GM12864 (cell line): ENCODE measurements at regions not wholly inside any gene's neighbourhood (a gene's known extent, or its start where the extent isn't known, plus 50 kb on each side); places are given as distances from the start of the nearest gene placed in this dataset.

Experiments used
- DNase-seq: peaks from one replicate; pipeline ENCODE4 v3.0.0-alpha.2; 2011; ENCODE audit warnings: low read depth
- H3K4me3 ChIP-seq: 2 replicates; pipeline ENCODE4 v1.5.1; 2011; ENCODE audit warnings: mild to moderate bottlenecking, low read depth, low read length, control low read depth
- TF ChIP-seq, protein P1 (sequence below): IDR thresholded peaks from 2 replicates; pipeline ENCODE4 v1.5.1; 2011; ENCODE audit warnings: low read depth, mild to moderate bottlenecking, moderate library complexity, low read length, control low read depth, inconsistent platforms; ENCODE audit errors: missing control alignments

DNA sequence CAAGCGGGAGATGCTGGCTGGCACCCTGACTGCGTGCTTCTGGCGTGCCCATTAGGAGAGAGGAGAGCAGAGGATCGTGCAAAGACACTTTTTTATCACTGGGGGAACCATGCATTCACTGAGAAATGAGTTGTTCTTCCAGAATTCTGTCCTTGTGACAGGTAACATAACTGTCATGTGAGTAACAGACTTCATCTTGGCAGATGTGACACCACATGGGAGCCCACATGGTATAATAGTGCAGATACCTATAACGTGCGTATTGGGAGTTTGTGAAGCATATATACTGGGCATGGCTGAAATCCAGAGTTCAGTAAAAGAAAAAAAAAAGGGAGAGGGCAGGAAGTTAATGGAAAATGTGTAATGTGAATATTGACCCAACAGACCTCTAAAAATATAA, 159.6 kb upstream of the BACE2 start:
- TF ChIP-seq, protein P1, sequence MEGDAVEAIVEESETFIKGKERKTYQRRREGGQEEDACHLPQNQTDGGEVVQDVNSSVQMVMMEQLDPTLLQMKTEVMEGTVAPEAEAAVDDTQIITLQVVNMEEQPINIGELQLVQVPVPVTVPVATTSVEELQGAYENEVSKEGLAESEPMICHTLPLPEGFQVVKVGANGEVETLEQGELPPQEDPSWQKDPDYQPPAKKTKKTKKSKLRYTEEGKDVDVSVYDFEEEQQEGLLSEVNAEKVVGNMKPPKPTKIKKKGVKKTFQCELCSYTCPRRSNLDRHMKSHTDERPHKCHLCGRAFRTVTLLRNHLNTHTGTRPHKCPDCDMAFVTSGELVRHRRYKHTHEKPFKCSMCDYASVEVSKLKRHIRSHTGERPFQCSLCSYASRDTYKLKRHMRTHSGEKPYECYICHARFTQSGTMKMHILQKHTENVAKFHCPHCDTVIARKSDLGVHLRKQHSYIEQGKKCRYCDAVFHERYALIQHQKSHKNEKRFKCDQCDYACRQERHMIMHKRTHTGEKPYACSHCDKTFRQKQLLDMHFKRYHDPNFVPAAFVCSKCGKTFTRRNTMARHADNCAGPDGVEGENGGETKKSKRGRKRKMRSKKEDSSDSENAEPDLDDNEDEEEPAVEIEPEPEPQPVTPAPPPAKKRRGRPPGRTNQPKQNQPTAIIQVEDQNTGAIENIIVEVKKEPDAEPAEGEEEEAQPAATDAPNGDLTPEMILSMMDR, result no peak
- no peak for DNase-seq
- H3K4me3 ChIP-seq, result no peak overlapping the region

DNA sequence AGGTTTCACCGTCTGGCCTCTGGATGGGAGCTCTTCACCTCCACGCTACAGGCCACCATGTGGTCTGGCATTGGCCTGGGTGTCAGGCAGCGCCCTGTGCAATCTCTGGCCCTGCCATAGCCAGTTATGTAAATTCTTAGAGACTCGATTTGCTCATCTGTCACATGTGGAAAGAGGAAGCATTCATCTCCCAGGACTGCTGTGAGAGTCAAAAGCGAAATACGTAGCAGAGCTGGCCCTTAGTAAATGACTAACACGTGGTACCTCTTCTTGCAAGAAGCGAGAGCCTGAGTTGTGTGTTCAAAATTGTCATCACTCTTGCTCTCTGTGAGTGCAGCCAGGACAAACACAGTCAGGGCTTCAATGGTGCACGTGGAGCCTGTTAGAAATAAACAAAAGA, 159.0 kb upstream of the BACE2 start:
- no peak overlapping the region for H3K4me3 ChIP-seq
- TF ChIP-seq, protein P1, result no peak
- no peak for DNase-seq

DNA sequence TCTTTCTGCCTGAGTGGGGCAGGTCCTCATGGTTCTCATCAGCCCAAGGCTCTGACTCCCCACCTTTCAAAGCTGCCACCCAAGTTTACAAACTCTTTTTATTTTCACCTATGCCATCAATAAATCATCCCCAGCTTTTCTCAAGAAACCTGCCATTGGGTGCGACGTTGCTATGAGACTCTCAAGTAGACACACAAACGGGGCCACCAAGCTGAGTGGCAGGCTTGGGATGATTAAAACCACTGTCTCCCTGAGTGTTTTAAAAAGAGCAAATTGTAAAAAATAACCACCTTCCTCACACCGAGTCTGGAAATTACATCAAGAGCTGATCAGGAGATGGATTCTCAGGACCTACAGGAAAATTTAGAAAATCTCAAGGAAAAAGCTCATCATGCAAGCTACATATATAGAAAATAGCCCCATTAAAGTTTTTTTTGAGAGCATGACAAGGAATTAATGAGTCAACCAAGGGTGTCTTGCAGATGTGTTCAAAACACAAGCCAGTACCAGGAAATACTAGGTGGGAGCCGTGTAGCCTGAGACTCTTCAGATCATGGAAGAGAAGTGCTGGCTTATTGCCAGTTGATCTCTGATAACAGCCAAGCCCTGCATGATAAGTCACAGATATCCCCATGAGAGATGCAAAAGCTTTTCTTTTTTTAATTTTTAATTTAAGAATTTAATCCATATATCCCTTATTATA, 158.4 kb upstream of the BACE2 start:
- no peak overlapping the region for H3K4me3 ChIP-seq
- no peak for DNase-seq
- TF ChIP-seq, protein P1, result no peak

DNA sequence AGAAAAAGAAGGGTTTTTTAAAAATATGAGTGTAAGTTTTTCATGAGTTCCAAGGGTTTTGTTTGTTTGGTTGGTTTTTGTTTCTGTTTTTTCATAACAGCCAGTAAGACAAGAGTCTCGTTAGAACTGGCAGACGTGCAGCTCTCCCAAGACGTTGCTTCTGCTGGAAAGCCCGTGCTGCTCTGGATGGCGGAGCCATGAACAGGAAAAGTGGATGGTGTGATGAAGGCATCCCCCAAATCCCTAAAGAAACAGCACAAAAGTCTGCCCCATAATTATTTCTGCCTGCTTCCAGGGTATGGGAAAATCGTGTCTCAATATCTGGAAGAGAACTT, 157.9 kb upstream of the BACE2 start:
- TF ChIP-seq, protein P1, result no peak
- DNase-seq, result no peak
- no peak overlapping the region for H3K4me3 ChIP-seq

DNA sequence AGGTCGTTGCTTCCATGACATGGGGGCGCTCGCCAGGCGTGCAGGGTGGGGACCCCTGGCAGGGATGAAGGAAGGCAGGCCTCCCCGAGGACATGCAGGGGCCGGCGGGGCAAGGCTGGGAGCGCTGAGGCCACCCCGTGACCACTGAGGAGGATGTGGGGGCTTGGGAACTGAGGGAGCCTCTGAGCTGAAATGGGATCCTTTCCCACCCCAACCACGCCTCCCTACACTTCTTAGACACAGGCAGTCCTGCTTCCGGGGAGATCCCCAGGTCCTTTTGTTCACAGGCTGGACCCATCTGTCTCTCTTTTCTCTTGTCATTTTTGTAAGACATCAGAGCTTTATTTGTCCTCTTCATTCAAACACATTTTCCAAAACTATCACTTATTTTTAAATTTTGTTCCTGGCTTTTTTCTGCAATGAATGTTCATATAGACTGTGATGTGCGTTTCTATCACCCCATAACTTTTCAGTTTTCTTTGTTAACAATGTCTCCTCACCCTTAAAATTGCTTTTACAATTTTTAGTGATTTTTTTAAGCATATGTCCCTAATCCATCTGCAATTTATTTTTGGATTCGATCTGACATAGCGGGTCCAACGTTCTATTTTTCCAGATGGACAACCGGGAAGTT, 156.7 kb upstream of the BACE2 start:
- no peak overlapping the region for H3K4me3 ChIP-seq
- DNase-seq, result no peak
- TF ChIP-seq, protein P1, result no peak

DNA sequence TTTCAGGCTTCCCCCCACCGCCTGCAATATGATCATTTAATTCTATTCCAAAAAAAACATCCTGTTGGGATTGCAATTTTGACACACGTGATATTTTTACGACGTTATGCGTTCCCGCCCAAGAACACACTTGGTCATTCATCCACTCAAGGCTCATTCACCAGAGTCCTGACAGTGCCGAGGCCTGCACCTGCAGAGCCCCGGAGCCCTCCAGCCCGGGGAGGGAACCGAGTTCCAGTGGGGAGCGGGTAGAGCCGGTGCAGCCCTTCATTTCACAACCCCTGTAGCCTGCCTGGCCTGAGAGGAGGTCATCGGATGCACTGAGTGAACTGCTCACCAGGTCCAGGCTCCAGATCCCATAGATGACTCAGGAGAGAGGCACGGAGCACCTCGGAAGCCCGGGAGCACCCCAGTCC, 156.0 kb upstream of the BACE2 start:
- H3K4me3 ChIP-seq, result no peak overlapping the region
- no peak for DNase-seq
- TF ChIP-seq, protein P1, result no peak

DNA sequence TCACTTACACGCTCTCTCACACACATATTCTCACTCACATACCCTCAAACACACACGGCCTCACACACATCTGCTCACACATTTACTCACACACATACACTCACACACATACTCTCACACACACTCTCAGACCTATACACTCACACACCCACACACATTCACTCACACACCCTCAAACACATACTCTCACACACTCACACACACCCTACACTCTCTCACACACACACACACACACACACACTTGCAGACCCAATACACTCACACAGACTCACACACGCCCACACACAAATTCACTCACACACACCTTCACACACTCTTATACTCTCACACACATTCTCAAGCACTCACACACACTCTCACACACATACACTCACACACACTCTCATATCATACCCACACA, 155.5 kb upstream of the BACE2 start:
- H3K4me3 ChIP-seq, result no peak overlapping the region
- DNase-seq, result no peak
- TF ChIP-seq, protein P1, result no peak
